Hepatocyte (in vitro differentiated cells): ENCODE measurements at regions not wholly inside any gene's neighbourhood (a gene's known extent, or its start where the extent isn't known, plus 50 kb on each side); places are given as distances from the start of the nearest gene placed in this dataset.

ENCODE experiments used
- DNase-seq: peaks from one replicate; pipeline ENCODE4 v3.0.0-alpha.2; 2016; ENCODE audit warnings: low spot score
- H2AFZ ChIP-seq: fragments of 200-600 bp; sonication (generic); 2 replicates; pipeline ENCODE4 v1.6.0; 2016; ENCODE audit warnings: antibody characterized with exemption, mild to moderate bottlenecking
- H3K27ac ChIP-seq: fragments of 200-600 bp; sonication (generic); 2 replicates; pipeline ENCODE4 v1.5.1; 2016; ENCODE audit warnings: mild to moderate bottlenecking
- H3K27me3 ChIP-seq: fragments of 200-600 bp; sonication (generic); 2 replicates; pipeline ENCODE4 v1.6.1; 2016
- H3K36me3 ChIP-seq: fragments of 200-600 bp; sonication (generic); replicated peaks from 2 replicates; pipeline ENCODE4 v1.5.1; 2016; ENCODE audit warnings: low read depth; ENCODE audit not compliant: insufficient read depth
- H3K4me1 ChIP-seq: fragments of 200-600 bp; sonication (generic); 2 replicates; pipeline ENCODE4 v1.5.1; 2016; ENCODE audit warnings: mild to moderate bottlenecking, moderate library complexity; ENCODE audit not compliant: insufficient read depth
- H3K4me2 ChIP-seq: fragments of 200-600 bp; sonication (generic); 2 replicates; pipeline ENCODE4 v1.6.0; 2016
- H3K4me3 ChIP-seq: fragments of 200-600 bp; sonication (generic); 2 replicates; pipeline ENCODE4 v1.5.1; 2016; ENCODE audit warnings: mild to moderate bottlenecking
- H3K79me2 ChIP-seq: fragments of 200-600 bp; sonication (generic); 2 replicates; pipeline ENCODE4 v1.6.0; 2017; ENCODE audit warnings: mild to moderate bottlenecking
- H3K9me2 ChIP-seq: fragments of 200-600 bp; sonication (generic); replicated peaks from 2 replicates; pipeline ENCODE4 v1.6.0; 2017; ENCODE audit warnings: mild to moderate bottlenecking; ENCODE audit not compliant: insufficient read depth
- H3K9me3 ChIP-seq: fragments of 200-600 bp; sonication (generic); 2 replicates; pipeline ENCODE4 v1.5.1; 2016; ENCODE audit warnings: low read depth, mild to moderate bottlenecking
- H4K20me1 ChIP-seq: fragments of 200-600 bp; sonication (generic); 2 replicates; pipeline ENCODE4 v1.6.0; 2016; ENCODE audit warnings: mild to moderate bottlenecking; ENCODE audit not compliant: insufficient read depth, poor library complexity, severe bottlenecking
- EZH2 ChIP-seq: fragments of 200-600 bp; sonication (generic); IDR thresholded peaks from 2 replicates; pipeline ENCODE4 v1.6.1; 2016; ENCODE audit warnings: antibody characterized with exemption, mild to moderate bottlenecking, borderline replicate concordance
- EZH2phosphoT487 ChIP-seq: fragments of 200-600 bp; sonication (generic); IDR thresholded peaks from one replicate; pipeline ENCODE4 v1.6.1; 2018; ENCODE audit warnings: antibody characterized with exemption, mild to moderate bottlenecking, low read depth, moderate library complexity; ENCODE audit not compliant: unreplicated experiment, severe bottlenecking
- WGBS: methylation state at CpG from one replicate; pipeline ENCODE4 v1.1.6; 2016; ENCODE audit warnings: low lambda C conversion rate; ENCODE audit errors: missing lambda C conversion rate; 5-methylcytosine and 5-hydroxymethylcytosine counted together
- TF ChIP-seq, protein P1 (sequence below): fragments of 200-600 bp; sonication (generic); IDR thresholded peaks from 2 replicates; pipeline ENCODE4 v1.5.1; 2016; ENCODE audit warnings: antibody characterized with exemption, mild to moderate bottlenecking; ENCODE audit not compliant: poor library complexity

- Histone ChIP-seq H3K4me3 (no peak overlapping the region), H3K4me1 (no peaks in the 10 kb centered on the region), H3K9me2 (no peaks in the 10 kb centered on the region), H3K27ac (no peak overlapping the region), H4K20me1 (no peaks in the 10 kb centered on the region), H3K79me2 (no peaks in the 10 kb centered on the region), H3K36me3 (no peaks in the 10 kb centered on the region), H3K9me3 (no peaks in the 10 kb centered on the region), H3K4me2 (no peak overlapping the region), H3K27me3 (no peaks in the 10 kb centered on the region), H2AFZ (no peak overlapping the region)
- 3% methylated on average over 2 of the region's 2 CpGs for WGBS
- peak; percentile 83 for DNase-seq
- no peak for TF ChIP-seq EZH2phosphoT487
- TF ChIP-seq, protein P1, sequence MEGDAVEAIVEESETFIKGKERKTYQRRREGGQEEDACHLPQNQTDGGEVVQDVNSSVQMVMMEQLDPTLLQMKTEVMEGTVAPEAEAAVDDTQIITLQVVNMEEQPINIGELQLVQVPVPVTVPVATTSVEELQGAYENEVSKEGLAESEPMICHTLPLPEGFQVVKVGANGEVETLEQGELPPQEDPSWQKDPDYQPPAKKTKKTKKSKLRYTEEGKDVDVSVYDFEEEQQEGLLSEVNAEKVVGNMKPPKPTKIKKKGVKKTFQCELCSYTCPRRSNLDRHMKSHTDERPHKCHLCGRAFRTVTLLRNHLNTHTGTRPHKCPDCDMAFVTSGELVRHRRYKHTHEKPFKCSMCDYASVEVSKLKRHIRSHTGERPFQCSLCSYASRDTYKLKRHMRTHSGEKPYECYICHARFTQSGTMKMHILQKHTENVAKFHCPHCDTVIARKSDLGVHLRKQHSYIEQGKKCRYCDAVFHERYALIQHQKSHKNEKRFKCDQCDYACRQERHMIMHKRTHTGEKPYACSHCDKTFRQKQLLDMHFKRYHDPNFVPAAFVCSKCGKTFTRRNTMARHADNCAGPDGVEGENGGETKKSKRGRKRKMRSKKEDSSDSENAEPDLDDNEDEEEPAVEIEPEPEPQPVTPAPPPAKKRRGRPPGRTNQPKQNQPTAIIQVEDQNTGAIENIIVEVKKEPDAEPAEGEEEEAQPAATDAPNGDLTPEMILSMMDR = peak; percentile 90
- TF ChIP-seq EZH2 = no peak
These were observed 280.3 kb upstream of the SYNCRIP start for GRCh38 chr6:85923013-85923430.

DNA sequence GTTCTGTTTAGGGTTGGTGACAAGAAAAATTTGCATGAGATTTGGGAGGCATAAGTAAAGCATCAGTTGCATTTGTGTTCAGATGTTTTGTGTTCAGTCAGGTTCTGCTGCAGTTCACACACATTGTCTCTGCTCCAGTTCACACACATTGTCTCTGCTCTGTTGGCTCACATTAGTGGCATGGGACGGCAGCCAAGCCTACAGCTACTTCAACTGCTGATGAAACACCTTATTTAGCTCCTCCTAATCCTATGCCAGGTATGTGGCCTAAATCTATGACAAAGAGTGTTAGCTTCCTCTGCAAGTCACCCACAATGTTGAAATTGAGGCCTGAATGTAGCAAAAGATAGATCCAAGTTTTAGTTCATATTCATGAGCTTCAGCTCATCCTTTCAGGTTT lies 278.1 kb upstream of the SYNCRIP start:
- Histone ChIP-seq H2AFZ (no peak overlapping the region), H3K4me3 (no peak overlapping the region), H3K9me3 (no peaks in the 10 kb centered on the region), H3K27ac (no peak overlapping the region), H3K36me3 (no peaks in the 10 kb centered on the region), H3K27me3 (no peaks in the 10 kb centered on the region), H3K4me2 (no peak overlapping the region), H4K20me1 (no peaks in the 10 kb centered on the region), H3K79me2 (no peaks in the 10 kb centered on the region), H3K4me1 (no peaks in the 10 kb centered on the region), H3K9me2 (no peaks in the 10 kb centered on the region)
- TF ChIP-seq EZH2phosphoT487 (no peak), EZH2 (no peak)
- TF ChIP-seq, protein P1 = no peak
- no peak for DNase-seq
- WGBS = 89% methylated on average over 1 of the region's 1 CpG

GRCh38 chr6:85917522-85917921 lies 274.8 kb upstream of the SYNCRIP start:
- H4K20me1 ChIP-seq = no peaks in the 10 kb centered on the region
- no peaks in the 10 kb centered on the region for H3K36me3 ChIP-seq
- TF ChIP-seq, protein P1 = no peak
- TF ChIP-seq EZH2 (no peak), EZH2phosphoT487 (no peak)
- H2AFZ ChIP-seq = no peak overlapping the region
- H3K4me3 ChIP-seq = no peak overlapping the region
- no peaks in the 10 kb centered on the region for H3K27me3 ChIP-seq
- 84% methylated on average over 1 of the region's 1 CpG for WGBS
- H3K9me2 ChIP-seq = no peaks in the 10 kb centered on the region
- H3K9me3 ChIP-seq = no peaks in the 10 kb centered on the region
- no peak for DNase-seq
- H3K79me2 ChIP-seq = no peaks in the 10 kb centered on the region
- no peak overlapping the region for H3K27ac ChIP-seq
- H3K4me1 ChIP-seq = no peaks in the 10 kb centered on the region
- no peak overlapping the region for H3K4me2 ChIP-seq

DNA sequence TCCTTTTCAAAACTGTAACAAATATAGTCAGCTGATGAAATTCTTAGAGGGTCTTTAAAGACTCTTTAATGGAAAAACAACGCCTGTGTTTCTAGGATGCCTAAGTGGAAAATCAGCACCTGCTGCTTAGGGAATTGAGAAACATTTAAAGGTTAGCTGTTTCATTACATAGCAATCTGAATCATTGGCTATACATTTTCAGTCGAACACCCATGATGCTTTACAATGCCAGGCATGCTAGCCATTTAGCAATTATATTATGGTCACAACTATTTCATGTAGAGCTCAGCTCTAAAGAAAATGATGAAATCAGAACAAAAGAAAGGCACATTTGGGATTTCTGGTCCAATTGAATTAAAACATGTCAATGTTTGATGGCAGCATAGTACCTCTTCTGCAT lies 270.3 kb upstream of the SYNCRIP start:
- no peak for DNase-seq
- WGBS = 91% methylated on average over 2 of the region's 2 CpGs
- no peaks in the 10 kb centered on the region for H3K9me2 ChIP-seq
- H3K4me2 ChIP-seq = no peak overlapping the region
- no peak overlapping the region for H3K27ac ChIP-seq
- TF ChIP-seq, protein P1 = no peak
- no peak for TF ChIP-seq EZH2phosphoT487
- no peak for TF ChIP-seq EZH2
- H2AFZ ChIP-seq = no peak overlapping the region
- no peaks in the 10 kb centered on the region for H3K4me1 ChIP-seq
- H3K36me3 ChIP-seq = no peaks in the 10 kb centered on the region
- no peaks in the 10 kb centered on the region for H3K9me3 ChIP-seq
- H3K79me2 ChIP-seq = no peaks in the 10 kb centered on the region
- H3K4me3 ChIP-seq = no peak overlapping the region
- no peaks in the 10 kb centered on the region for H4K20me1 ChIP-seq
- H3K27me3 ChIP-seq = no peaks in the 10 kb centered on the region
